ENCODE measurements at regions not wholly inside any gene's neighbourhood (a gene's known extent, or its start where the extent isn't known, plus 50 kb on each side); places are given as distances from the start of the nearest gene placed in this dataset.
"Not testable (repeated sequence)": the region's sequence is repeated elsewhere in the genome, so short reads cannot be mapped to it uniquely, and the experiment has no call there.

- H3K9ac ChIP-seq; H4K20me1 ChIP-seq (ENCODE audit: insufficient read depth); H3K4me2 ChIP-seq; H3K4me3 ChIP-seq (IDR thresholded peaks at IDR 0.05; ENCODE audit: insufficient read depth, low read depth, low read length); H3K36me3 ChIP-seq (ENCODE audit: insufficient read depth); H2AFZ ChIP-seq (ENCODE audit: low read depth); H3K27ac ChIP-seq; H3K4me1 ChIP-seq (ENCODE audit: low read depth, poor library complexity, severe bottlenecking); H3K27me3 ChIP-seq (ENCODE audit: insufficient read depth, low read depth); H3K79me2 ChIP-seq (ENCODE audit: insufficient read depth, low read depth): not testable (repeated sequence)
Measured at GRCh38 chr1:146686777-146687366, 251.3 kb upstream of the NBPF12 start.

- H2AFZ ChIP-seq (ENCODE audit: low read depth); H4K20me1 ChIP-seq (ENCODE audit: insufficient read depth); H3K27ac ChIP-seq; H3K4me1 ChIP-seq (ENCODE audit: low read depth, poor library complexity, severe bottlenecking); H3K4me2 ChIP-seq; H3K4me3 ChIP-seq (IDR thresholded peaks at IDR 0.05; ENCODE audit: insufficient read depth, low read depth, low read length); H3K9ac ChIP-seq; H3K79me2 ChIP-seq (ENCODE audit: insufficient read depth, low read depth); H3K27me3 ChIP-seq (ENCODE audit: insufficient read depth, low read depth); H3K36me3 ChIP-seq (ENCODE audit: insufficient read depth): not testable (repeated sequence)
Measured at GRCh38 chr1:146683126-146683429, 255.0 kb upstream of the NBPF12 start.

GRCh38 chr1:146682227-146683125 is 255.6 kb upstream of the NBPF12 start:
- H3K79me2 ChIP-seq (ENCODE audit: insufficient read depth, low read depth); H3K4me3 ChIP-seq (IDR thresholded peaks at IDR 0.05; ENCODE audit: insufficient read depth, low read depth, low read length); H2AFZ ChIP-seq (ENCODE audit: low read depth); H3K27ac ChIP-seq; H3K27me3 ChIP-seq (ENCODE audit: insufficient read depth, low read depth); H3K36me3 ChIP-seq (ENCODE audit: insufficient read depth); H3K4me2 ChIP-seq; H3K9ac ChIP-seq; H4K20me1 ChIP-seq (ENCODE audit: insufficient read depth); H3K4me1 ChIP-seq (ENCODE audit: low read depth, poor library complexity, severe bottlenecking): not testable (repeated sequence)

- not testable (repeated sequence) for H3K4me3 ChIP-seq (IDR thresholded peaks at IDR 0.05; ENCODE audit: insufficient read depth, low read depth, low read length); H3K9ac ChIP-seq; H3K36me3 ChIP-seq (ENCODE audit: insufficient read depth); H3K79me2 ChIP-seq (ENCODE audit: insufficient read depth, low read depth); H3K27ac ChIP-seq; H3K4me2 ChIP-seq; H4K20me1 ChIP-seq (ENCODE audit: insufficient read depth); H3K27me3 ChIP-seq (ENCODE audit: insufficient read depth, low read depth); H3K4me1 ChIP-seq (ENCODE audit: low read depth, poor library complexity, severe bottlenecking); H2AFZ ChIP-seq (ENCODE audit: low read depth)
Measured at GRCh38 chr1:146673729-146674299, 264.3 kb upstream of the NBPF12 start.

GRCh38 chr1:146672608-146673007 is 265.5 kb upstream of the NBPF12 start:
- H3K27me3 ChIP-seq (ENCODE audit: insufficient read depth, low read depth); H3K79me2 ChIP-seq (ENCODE audit: insufficient read depth, low read depth); H3K27ac ChIP-seq; H4K20me1 ChIP-seq (ENCODE audit: insufficient read depth); H3K4me2 ChIP-seq; H2AFZ ChIP-seq (ENCODE audit: low read depth); H3K9ac ChIP-seq; H3K4me1 ChIP-seq (ENCODE audit: low read depth, poor library complexity, severe bottlenecking); H3K36me3 ChIP-seq (ENCODE audit: insufficient read depth); H3K4me3 ChIP-seq (IDR thresholded peaks at IDR 0.05; ENCODE audit: insufficient read depth, low read depth, low read length): not testable (repeated sequence)

- H3K4me3 ChIP-seq (IDR thresholded peaks at IDR 0.05; ENCODE audit: insufficient read depth, low read depth, low read length); H3K9ac ChIP-seq; H3K36me3 ChIP-seq (ENCODE audit: insufficient read depth); H3K4me1 ChIP-seq (ENCODE audit: low read depth, poor library complexity, severe bottlenecking); H4K20me1 ChIP-seq (ENCODE audit: insufficient read depth); H3K27ac ChIP-seq; H3K27me3 ChIP-seq (ENCODE audit: insufficient read depth, low read depth); H3K79me2 ChIP-seq (ENCODE audit: insufficient read depth, low read depth); H3K4me2 ChIP-seq; H2AFZ ChIP-seq (ENCODE audit: low read depth): not testable (repeated sequence)
Measured at GRCh38 chr1:146671588-146671987, 266.5 kb upstream of the NBPF12 start.

GRCh38 chr1:146670832-146671566 is 267.1 kb upstream of the NBPF12 start:
- H3K79me2 ChIP-seq (ENCODE audit: insufficient read depth, low read depth); H2AFZ ChIP-seq (ENCODE audit: low read depth); H3K27me3 ChIP-seq (ENCODE audit: insufficient read depth, low read depth); H3K9ac ChIP-seq; H3K27ac ChIP-seq; H3K4me1 ChIP-seq (ENCODE audit: low read depth, poor library complexity, severe bottlenecking); H3K4me2 ChIP-seq; H3K4me3 ChIP-seq (IDR thresholded peaks at IDR 0.05; ENCODE audit: insufficient read depth, low read depth, low read length); H4K20me1 ChIP-seq (ENCODE audit: insufficient read depth); H3K36me3 ChIP-seq (ENCODE audit: insufficient read depth): not testable (repeated sequence)

- not testable (repeated sequence) for H3K9ac ChIP-seq; H3K27ac ChIP-seq; H3K36me3 ChIP-seq (ENCODE audit: insufficient read depth); H3K79me2 ChIP-seq (ENCODE audit: insufficient read depth, low read depth); H3K4me1 ChIP-seq (ENCODE audit: low read depth, poor library complexity, severe bottlenecking); H2AFZ ChIP-seq (ENCODE audit: low read depth); H3K4me2 ChIP-seq; H3K27me3 ChIP-seq (ENCODE audit: insufficient read depth, low read depth); H3K4me3 ChIP-seq (IDR thresholded peaks at IDR 0.05; ENCODE audit: insufficient read depth, low read depth, low read length); H4K20me1 ChIP-seq (ENCODE audit: insufficient read depth)
Measured at GRCh38 chr1:146666275-146666674, 271.8 kb upstream of the NBPF12 start.

GRCh38 chr1:146660242-146660641 is 277.9 kb upstream of the NBPF12 start:
- not testable (repeated sequence) for H3K27me3 ChIP-seq (ENCODE audit: insufficient read depth, low read depth); H3K4me3 ChIP-seq (IDR thresholded peaks at IDR 0.05; ENCODE audit: insufficient read depth, low read depth, low read length); H4K20me1 ChIP-seq (ENCODE audit: insufficient read depth); H3K4me2 ChIP-seq; H3K4me1 ChIP-seq (ENCODE audit: low read depth, poor library complexity, severe bottlenecking); H3K79me2 ChIP-seq (ENCODE audit: insufficient read depth, low read depth); H3K36me3 ChIP-seq (ENCODE audit: insufficient read depth); H3K9ac ChIP-seq; H2AFZ ChIP-seq (ENCODE audit: low read depth); H3K27ac ChIP-seq

Data from KMS-11 (cell line).